HepG2 (cell line): ENCODE measurements at regions not wholly inside any gene's neighbourhood (a gene's known extent, or its start where the extent isn't known, plus 50 kb on each side); places are given as distances from the start of the nearest gene placed in this dataset.

Experiments used
- FOXK1 ChIP-seq: sonication (generic); formaldehyde crosslinking; IDR thresholded peaks from 2 replicates; pipeline ENCODE4 v1.4.0; 2020; ENCODE audit warnings: low read depth, missing genetic modification reagents, borderline replicate concordance
- HMG20B ChIP-seq: conservative IDR thresholded peaks from 2 replicates; pipeline ENCODE4 v1.6.1; 2016; ENCODE audit warnings: missing genetic modification reagents, missing compliant biosample characterization
- HNRNPL ChIP-seq: fragments of 200-400 bp; formaldehyde crosslinking; IDR thresholded peaks from 2 replicates; pipeline ENCODE4 v1.6.1; 2017; ENCODE audit warnings: mild to moderate bottlenecking, low read depth, low read length
- MAFK ChIP-seq, 2 experiments: IDR thresholded peaks in 1 of 2; conservative IDR thresholded peaks in 1 of 2; 2 replicates each; pipeline ENCODE4 v1.6.1; 2011; ENCODE audit warnings: improper control_type of control experiment in 2 of 2, low read length in 2 of 2
- MXD4 ChIP-seq: IDR thresholded peaks from 2 replicates; pipeline ENCODE4 v1.6.1; 2016; ENCODE audit warnings: mild to moderate bottlenecking, missing biosample characterization, missing genetic modification reagents
- ZNF274 ChIP-seq: sonication (generic); formaldehyde crosslinking; IDR thresholded peaks from 2 replicates; pipeline ENCODE4 v1.5.1; 2020; ENCODE audit warnings: mild to moderate bottlenecking, missing genetic modification reagents
- ZNF367 ChIP-seq: sonication (generic); formaldehyde crosslinking; IDR thresholded peaks from 2 replicates; pipeline ENCODE4 v1.4.0; 2020; ENCODE audit warnings: missing genetic modification reagents, borderline replicate concordance
- ZNF44 ChIP-seq: sonication (generic); formaldehyde crosslinking; IDR thresholded peaks from 2 replicates; pipeline ENCODE4 v1.5.1; 2020; ENCODE audit warnings: mild to moderate bottlenecking, missing genetic modification reagents
- ZNF484 ChIP-seq: sonication (generic); formaldehyde crosslinking; IDR thresholded peaks from 2 replicates; pipeline ENCODE4 v1.5.1; 2020; ENCODE audit warnings: mild to moderate bottlenecking, low read depth, missing genetic modification reagents, borderline replicate concordance
- ZNF607 ChIP-seq: sonication (generic); formaldehyde crosslinking; IDR thresholded peaks from 2 replicates; pipeline ENCODE4 v1.5.1; 2020; ENCODE audit warnings: missing genetic modification reagents, mild to moderate bottlenecking, borderline replicate concordance
- ZNF644 ChIP-seq: IDR thresholded peaks from 2 replicates; pipeline ENCODE4 v1.6.1; 2016; ENCODE audit warnings: low read depth
- TF ChIP-seq, protein P1 (sequence below): sonication (generic); formaldehyde crosslinking; IDR thresholded peaks from 2 replicates; pipeline ENCODE4 v1.5.1; 2020; ENCODE audit warnings: mild to moderate bottlenecking, missing genetic modification reagents
- TF ChIP-seq, protein P2 (sequence below): sonication (generic); formaldehyde crosslinking; IDR thresholded peaks from 2 replicates; pipeline ENCODE4 v1.4.0; 2020; ENCODE audit warnings: missing genetic modification reagents
- TF ChIP-seq, protein P3 (sequence below): sonication (generic); formaldehyde crosslinking; IDR thresholded peaks from 2 replicates; pipeline ENCODE4 v1.4.0; 2020; ENCODE audit warnings: missing genetic modification reagents, borderline replicate concordance
- TF ChIP-seq, protein P4 (sequence below): sonication (generic); formaldehyde crosslinking; IDR thresholded peaks from 2 replicates; pipeline ENCODE4 v1.5.0; 2020; ENCODE audit warnings: missing genetic modification reagents
- TF ChIP-seq, protein P5 (sequence below): sonication (generic); formaldehyde crosslinking; IDR thresholded peaks from 2 replicates; pipeline ENCODE4 v1.4.0; 2020; ENCODE audit warnings: mild to moderate bottlenecking, low read depth, missing genetic modification reagents

DNA sequence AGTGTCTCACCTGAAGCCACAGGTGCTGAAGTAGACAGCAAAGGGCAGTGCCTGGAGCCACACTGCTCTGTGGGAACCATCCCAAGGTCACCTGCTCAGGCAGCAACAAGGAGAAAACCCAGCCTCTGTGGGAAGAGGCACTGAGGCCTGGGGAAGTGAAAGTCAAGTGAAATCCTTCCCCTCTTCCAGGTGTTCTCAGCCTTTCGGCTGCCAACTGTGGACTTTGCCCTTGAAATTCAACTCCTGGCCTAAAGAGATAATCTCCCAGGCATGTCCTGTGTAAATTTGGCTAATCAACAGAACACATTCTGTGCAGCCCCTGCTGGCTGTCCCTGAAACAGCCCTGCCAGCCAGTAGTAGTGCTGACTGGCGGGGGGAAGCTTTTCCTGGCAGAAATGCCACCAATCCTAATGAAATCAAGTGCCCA is 112.1 kb downstream of the RPL27A start (continued):
- TF ChIP-seq, protein P1, sequence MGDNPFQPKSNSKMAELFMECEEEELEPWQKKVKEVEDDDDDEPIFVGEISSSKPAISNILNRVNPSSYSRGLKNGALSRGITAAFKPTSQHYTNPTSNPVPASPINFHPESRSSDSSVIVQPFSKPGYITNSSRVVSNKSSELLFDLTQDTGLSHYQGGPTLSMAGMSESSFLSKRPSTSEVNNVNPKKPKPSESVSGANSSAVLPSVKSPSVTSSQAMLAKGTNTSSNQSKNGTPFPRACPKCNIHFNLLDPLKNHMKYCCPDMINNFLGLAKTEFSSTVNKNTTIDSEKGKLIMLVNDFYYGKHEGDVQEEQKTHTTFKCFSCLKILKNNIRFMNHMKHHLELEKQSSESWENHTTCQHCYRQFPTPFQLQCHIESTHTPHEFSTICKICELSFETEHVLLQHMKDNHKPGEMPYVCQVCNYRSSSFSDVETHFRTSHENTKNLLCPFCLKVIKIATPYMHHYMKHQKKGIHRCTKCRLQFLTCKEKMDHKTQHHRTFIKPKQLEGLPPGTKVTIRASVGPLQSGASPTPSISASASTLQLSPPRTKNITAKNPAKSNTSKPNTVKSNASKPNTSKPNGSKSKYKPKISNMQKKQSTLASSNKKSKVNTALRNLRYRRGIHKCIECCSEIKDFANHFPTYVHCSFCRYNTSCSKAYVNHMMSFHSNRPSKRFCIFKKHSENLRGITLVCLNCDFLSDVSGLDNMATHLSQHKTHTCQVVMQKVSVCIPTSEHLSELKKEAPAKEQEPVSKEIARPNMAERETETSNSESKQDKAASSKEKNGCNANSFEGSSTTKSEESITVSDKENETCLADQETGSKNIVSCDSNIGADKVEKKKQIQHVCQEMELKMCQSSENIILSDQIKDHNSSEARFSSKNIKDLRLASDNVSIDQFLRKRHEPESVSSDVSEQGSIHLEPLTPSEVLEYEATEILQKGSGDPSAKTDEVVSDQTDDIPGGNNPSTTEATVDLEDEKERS (CRISPR knock-in tag): 0 out of 2 replicates have a peak, but pooled peaks have one; percentile 73
- peak; percentile 4 to 22; a peak in 1 of 4 replicates for TF ChIP-seq MAFK (conservative IDR thresholded peaks at IDR 0.05 in 1 of 2, IDR thresholded peaks at IDR 0.05 in 1 of 2; ENCODE audit: low read length in 2 of 2)
- TF ChIP-seq HMG20B (CRISPR knock-in tag): 0 out of 2 replicates have a peak, but pooled peaks have one; percentile 35
- TF ChIP-seq, protein P2, sequence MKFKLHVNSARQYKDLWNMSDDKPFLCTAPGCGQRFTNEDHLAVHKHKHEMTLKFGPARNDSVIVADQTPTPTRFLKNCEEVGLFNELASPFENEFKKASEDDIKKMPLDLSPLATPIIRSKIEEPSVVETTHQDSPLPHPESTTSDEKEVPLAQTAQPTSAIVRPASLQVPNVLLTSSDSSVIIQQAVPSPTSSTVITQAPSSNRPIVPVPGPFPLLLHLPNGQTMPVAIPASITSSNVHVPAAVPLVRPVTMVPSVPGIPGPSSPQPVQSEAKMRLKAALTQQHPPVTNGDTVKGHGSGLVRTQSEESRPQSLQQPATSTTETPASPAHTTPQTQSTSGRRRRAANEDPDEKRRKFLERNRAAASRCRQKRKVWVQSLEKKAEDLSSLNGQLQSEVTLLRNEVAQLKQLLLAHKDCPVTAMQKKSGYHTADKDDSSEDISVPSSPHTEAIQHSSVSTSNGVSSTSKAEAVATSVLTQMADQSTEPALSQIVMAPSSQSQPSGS (CRISPR knock-in tag): peak; percentile 57; the same call in 1 of the 2 replicates
- TF ChIP-seq, protein P3, sequence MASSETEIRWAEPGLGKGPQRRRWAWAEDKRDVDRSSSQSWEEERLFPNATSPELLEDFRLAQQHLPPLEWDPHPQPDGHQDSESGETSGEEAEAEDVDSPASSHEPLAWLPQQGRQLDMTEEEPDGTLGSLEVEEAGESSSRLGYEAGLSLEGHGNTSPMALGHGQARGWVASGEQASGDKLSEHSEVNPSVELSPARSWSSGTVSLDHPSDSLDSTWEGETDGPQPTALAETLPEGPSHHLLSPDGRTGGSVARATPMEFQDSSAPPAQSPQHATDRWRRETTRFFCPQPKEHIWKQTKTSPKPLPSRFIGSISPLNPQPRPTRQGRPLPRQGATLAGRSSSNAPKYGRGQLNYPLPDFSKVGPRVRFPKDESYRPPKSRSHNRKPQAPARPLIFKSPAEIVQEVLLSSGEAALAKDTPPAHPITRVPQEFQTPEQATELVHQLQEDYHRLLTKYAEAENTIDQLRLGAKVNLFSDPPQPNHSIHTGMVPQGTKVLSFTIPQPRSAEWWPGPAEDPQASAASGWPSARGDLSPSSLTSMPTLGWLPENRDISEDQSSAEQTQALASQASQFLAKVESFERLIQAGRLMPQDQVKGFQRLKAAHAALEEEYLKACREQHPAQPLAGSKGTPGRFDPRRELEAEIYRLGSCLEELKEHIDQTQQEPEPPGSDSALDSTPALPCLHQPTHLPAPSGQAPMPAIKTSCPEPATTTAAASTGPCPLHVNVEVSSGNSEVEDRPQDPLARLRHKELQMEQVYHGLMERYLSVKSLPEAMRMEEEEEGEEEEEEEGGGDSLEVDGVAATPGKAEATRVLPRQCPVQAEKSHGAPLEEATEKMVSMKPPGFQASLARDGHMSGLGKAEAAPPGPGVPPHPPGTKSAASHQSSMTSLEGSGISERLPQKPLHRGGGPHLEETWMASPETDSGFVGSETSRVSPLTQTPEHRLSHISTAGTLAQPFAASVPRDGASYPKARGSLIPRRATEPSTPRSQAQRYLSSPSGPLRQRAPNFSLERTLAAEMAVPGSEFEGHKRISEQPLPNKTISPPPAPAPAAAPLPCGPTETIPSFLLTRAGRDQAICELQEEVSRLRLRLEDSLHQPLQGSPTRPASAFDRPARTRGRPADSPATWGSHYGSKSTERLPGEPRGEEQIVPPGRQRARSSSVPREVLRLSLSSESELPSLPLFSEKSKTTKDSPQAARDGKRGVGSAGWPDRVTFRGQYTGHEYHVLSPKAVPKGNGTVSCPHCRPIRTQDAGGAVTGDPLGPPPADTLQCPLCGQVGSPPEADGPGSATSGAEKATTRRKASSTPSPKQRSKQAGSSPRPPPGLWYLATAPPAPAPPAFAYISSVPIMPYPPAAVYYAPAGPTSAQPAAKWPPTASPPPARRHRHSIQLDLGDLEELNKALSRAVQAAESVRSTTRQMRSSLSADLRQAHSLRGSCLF (CRISPR knock-in tag): no peak
- TF ChIP-seq MXD4: 0 out of 2 replicates have a peak, but pooled peaks have one; percentile 10
- TF ChIP-seq ZNF274 (CRISPR knock-in tag): 0 out of 2 replicates have a peak, but pooled peaks have one; percentile 38
- TF ChIP-seq, protein P4, sequence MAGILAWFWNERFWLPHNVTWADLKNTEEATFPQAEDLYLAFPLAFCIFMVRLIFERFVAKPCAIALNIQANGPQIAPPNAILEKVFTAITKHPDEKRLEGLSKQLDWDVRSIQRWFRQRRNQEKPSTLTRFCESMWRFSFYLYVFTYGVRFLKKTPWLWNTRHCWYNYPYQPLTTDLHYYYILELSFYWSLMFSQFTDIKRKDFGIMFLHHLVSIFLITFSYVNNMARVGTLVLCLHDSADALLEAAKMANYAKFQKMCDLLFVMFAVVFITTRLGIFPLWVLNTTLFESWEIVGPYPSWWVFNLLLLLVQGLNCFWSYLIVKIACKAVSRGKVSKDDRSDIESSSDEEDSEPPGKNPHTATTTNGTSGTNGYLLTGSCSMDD (CRISPR knock-in tag): no peak
- TF ChIP-seq, protein P5, sequence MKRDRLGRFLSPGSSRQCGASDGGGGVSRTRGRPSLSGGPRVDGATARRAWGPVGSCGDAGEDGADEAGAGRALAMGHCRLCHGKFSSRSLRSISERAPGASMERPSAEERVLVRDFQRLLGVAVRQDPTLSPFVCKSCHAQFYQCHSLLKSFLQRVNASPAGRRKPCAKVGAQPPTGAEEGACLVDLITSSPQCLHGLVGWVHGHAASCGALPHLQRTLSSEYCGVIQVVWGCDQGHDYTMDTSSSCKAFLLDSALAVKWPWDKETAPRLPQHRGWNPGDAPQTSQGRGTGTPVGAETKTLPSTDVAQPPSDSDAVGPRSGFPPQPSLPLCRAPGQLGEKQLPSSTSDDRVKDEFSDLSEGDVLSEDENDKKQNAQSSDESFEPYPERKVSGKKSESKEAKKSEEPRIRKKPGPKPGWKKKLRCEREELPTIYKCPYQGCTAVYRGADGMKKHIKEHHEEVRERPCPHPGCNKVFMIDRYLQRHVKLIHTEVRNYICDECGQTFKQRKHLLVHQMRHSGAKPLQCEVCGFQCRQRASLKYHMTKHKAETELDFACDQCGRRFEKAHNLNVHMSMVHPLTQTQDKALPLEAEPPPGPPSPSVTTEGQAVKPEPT (CRISPR knock-in tag): no peak
- TF ChIP-seq FOXK1 (CRISPR knock-in tag): peak; percentile 64
- TF ChIP-seq ZNF367 (CRISPR knock-in tag): no peak
- 0 out of 2 replicates have a peak, but pooled peaks have one; percentile 73 for TF ChIP-seq ZNF44 (CRISPR knock-in tag)
- TF ChIP-seq ZNF644 (CRISPR knock-in tag): peak; percentile 88
- 0 out of 2 replicates have a peak, but pooled peaks have one; percentile 14 for TF ChIP-seq ZNF607
- TF ChIP-seq ZNF484 (CRISPR knock-in tag): no peak
- no peak for TF ChIP-seq HNRNPL
